ENCODE measurements at regions not wholly inside any gene's neighbourhood (a gene's known extent, or its start where the extent isn't known, plus 50 kb on each side); places are given as distances from the start of the nearest gene placed in this dataset.

DNA sequence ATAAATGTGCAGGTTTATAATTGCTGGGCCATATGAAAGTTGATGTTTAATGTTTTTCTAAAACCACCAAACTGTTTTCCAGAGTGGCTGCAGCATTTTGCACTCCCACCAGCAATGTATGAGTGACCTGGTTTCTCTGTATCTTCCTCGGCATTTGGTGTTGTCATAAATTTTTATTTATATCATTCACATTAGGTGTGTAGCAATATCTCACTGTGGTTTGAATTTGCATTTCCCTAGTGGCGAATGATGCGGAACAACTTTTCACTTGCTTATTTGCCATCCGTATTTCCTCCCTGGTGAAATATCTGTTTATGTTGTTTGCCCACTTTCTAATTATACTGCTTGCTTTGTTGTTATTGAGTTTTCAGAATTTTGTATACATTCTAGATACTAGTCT lies 295.7 kb upstream of the TUT7 start:
- TF ChIP-seq SMC3 (IDR thresholded peaks at IDR 0.05; ENCODE audit: low read depth, low read length) (no peak), RAD21 (IDR thresholded peaks at IDR 0.05; ENCODE audit: low read length) (no peak), RFX5 (IDR thresholded peaks at IDR 0.05; ENCODE audit: low read depth, low read length) (no peak), POLR2A (IDR thresholded peaks at IDR 0.05; ENCODE audit: low read depth, low read length) (no peak)
- TF ChIP-seq, protein P1, sequence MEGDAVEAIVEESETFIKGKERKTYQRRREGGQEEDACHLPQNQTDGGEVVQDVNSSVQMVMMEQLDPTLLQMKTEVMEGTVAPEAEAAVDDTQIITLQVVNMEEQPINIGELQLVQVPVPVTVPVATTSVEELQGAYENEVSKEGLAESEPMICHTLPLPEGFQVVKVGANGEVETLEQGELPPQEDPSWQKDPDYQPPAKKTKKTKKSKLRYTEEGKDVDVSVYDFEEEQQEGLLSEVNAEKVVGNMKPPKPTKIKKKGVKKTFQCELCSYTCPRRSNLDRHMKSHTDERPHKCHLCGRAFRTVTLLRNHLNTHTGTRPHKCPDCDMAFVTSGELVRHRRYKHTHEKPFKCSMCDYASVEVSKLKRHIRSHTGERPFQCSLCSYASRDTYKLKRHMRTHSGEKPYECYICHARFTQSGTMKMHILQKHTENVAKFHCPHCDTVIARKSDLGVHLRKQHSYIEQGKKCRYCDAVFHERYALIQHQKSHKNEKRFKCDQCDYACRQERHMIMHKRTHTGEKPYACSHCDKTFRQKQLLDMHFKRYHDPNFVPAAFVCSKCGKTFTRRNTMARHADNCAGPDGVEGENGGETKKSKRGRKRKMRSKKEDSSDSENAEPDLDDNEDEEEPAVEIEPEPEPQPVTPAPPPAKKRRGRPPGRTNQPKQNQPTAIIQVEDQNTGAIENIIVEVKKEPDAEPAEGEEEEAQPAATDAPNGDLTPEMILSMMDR (conservative IDR thresholded peaks at IDR 0.05; ENCODE audit: low read depth, low read length): no peak
